ENCODE measurements at regions not wholly inside any gene's neighbourhood (a gene's known extent, or its start where the extent isn't known, plus 50 kb on each side); places are given as distances from the start of the nearest gene placed in this dataset.
"Not testable (repeated sequence)": the region's sequence is repeated elsewhere in the genome, so short reads cannot be mapped to it uniquely, and the experiment has no call there.

- DNase-seq (no peak), ATAC-seq (no peak)
- intact Hi-C loops (cut with micrococcal nuclease) = no loop called here
These were observed 51.8 kb upstream of the ZSWIM5 start for GRCh38 chr1:45258059-45258650.

GRCh38 chr1:45259053-45259452 lies 52.6 kb upstream of the ZSWIM5 start:
- no peak for ATAC-seq
- no peak for DNase-seq
- intact Hi-C loops (cut with micrococcal nuclease) = no loop called here

GRCh38 chr1:45260244-45260643 lies 53.8 kb upstream of the ZSWIM5 start:
- ATAC-seq (no peak), DNase-seq (no peak)
- intact Hi-C loops (cut with micrococcal nuclease) = no loop called here

DNA sequence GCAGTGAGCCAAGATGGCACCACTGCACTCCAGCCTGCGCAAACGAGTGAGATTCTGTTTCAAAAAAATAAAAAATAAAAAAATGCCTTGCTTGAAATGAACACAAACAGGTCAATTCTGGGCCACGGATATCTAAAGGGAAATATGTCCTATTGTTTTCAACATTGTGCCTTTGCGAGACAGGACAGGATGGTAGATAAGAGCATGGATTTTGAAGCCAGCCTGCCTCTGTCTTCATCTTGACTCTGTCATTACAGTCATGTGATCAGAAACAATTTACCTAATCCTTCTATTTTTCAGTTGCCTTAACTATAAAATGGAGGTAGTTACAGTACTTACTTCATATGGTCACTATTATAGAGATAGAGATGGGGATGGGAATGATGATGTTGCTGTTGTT lies 56.7 kb upstream of the ZSWIM5 start:
- no peak for ATAC-seq
- no peak for DNase-seq
- intact Hi-C loops (cut with micrococcal nuclease) = no loop called here

GRCh38 chr1:45265244-45265643 lies 58.8 kb upstream of the ZSWIM5 start:
- intact Hi-C loops (cut with micrococcal nuclease) = no loop called here
- DNase-seq = no peak
- ATAC-seq = no peak

- DNase-seq (peak; percentile 71), ATAC-seq (peak; percentile 95)
- intact Hi-C loops (cut with micrococcal nuclease) = no loop called here
These were observed 59.9 kb upstream of the ZSWIM5 start for GRCh38 chr1:45266151-45266801.

DNA sequence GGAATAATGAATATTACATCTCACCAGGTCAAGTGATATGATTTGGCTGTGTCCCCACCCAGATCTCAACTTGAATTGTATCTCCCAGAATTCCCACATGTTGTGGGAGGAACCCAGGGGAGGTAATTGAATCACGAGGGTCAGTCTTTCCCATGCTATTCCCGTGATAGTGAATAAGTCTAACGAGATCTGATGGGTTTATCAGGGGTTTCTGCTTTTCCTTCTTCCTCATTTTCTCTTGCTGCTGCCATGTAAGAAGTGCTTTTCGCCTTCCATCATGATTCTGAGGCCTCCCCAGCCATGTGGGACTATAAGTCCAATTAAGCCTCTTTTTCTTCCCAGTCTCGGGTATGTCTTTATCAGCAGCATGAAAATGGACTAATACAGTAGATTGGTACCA lies 58.4 kb upstream of the HPDL start:
- ATAC-seq; intact Hi-C loops (cut with micrococcal nuclease); DNase-seq: not testable (repeated sequence)

DNA sequence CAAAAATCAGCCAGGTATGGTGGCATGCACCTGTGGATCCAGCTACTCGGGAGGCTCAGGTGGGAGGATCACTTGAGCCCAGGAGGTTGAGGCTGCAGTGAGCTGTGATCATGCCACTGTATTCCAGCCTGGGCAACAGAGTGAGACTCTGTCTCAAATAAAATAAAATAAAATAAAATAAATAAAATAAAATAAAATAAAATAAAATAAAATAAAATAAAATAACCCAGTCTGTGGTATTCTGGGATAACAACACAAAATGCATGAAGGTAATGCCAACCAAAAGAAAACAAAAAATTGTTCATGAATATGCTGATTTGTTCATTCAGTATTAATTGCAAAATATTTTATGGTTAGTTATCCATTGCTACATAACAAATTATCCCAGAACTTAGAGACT lies 54.4 kb upstream of the HPDL start:
- intact Hi-C loops (cut with micrococcal nuclease); ATAC-seq; DNase-seq: not testable (repeated sequence)

DNA sequence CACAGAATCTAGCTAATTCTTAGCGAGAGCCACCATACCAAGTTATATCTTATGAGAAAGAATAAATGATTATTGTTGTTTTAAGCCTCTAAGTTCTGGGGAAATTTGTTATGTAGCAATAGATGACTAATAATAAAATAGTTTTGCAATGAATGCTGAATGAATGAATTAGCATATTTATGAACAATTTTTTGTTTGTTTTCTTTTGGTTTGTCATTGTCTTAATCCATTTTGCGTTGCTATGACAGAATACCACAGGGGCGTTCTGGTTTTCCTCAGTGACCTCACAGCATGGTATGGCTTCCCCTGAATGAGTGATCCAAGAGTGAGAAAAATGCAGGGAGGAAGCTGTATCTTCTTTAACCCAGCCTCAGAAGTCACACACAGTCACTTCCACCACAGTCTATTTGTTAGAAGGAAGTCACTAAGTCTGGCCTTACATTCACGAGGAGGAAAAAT lies 53.8 kb upstream of the HPDL start:
- intact Hi-C loops (cut with micrococcal nuclease) = no loop called here
- DNase-seq (no peak), ATAC-seq (no peak)

GRCh38 chr1:45275054-45275453 lies 51.6 kb upstream of the HPDL start:
- DNase-seq = no peak
- ATAC-seq = no peak
- intact Hi-C loops (cut with micrococcal nuclease) = no loop called here

Data from left ventricle myocardium superior (tissue), 1 donor.